Parathyroid adenoma (tissue), 2 donors: ENCODE measurements at regions not wholly inside any gene's neighbourhood (a gene's known extent, or its start where the extent isn't known, plus 50 kb on each side); places are given as distances from the start of the nearest gene placed in this dataset.

Experiments
- H2AFZ ChIP-seq: fragments of 300-600 bp; sonication (generic); one replicate; pipeline ENCODE4 v1.7.0; 2017; ENCODE audit warnings: antibody characterized with exemption, mild to moderate bottlenecking
- H3K27ac ChIP-seq: fragments of 300-600 bp; sonication (generic); one replicate; pipeline ENCODE4 v1.7.0; 2017
- H3K27me3 ChIP-seq: fragments of 300-600 bp; sonication (generic); one replicate; pipeline ENCODE4 v1.7.0; 2017; ENCODE audit warnings: low read length; ENCODE audit not compliant: control insufficient read depth, insufficient read depth
- H3K36me3 ChIP-seq: fragments of 300-600 bp; sonication (generic); one replicate; pipeline ENCODE4 v1.7.0; 2017; ENCODE audit warnings: low read length; ENCODE audit not compliant: control insufficient read depth, insufficient read depth
- H3K4me1 ChIP-seq: fragments of 300-600 bp; sonication (generic); one replicate; pipeline ENCODE4 v1.7.0; 2017; ENCODE audit warnings: control low read depth
- H3K4me2 ChIP-seq: fragments of 300-600 bp; sonication (generic); one replicate; pipeline ENCODE4 v1.7.0; 2017; ENCODE audit warnings: low read length
- H3K4me3 ChIP-seq: fragments of 300-600 bp; sonication (generic); one replicate; pipeline ENCODE4 v1.7.0; 2017; ENCODE audit warnings: low read depth, low read length
- H3K79me2 ChIP-seq: fragments of 300-600 bp; sonication (generic); one replicate; pipeline ENCODE4 v1.7.0; 2017; ENCODE audit warnings: control low read depth
- H3K9ac ChIP-seq: fragments of 300-600 bp; sonication (generic); one replicate; pipeline ENCODE4 v1.7.0; 2017; ENCODE audit warnings: mild to moderate bottlenecking
- H3K9me3 ChIP-seq: fragments of 300-600 bp; sonication (generic); one replicate; pipeline ENCODE4 v1.7.0; 2017; ENCODE audit warnings: low read length; ENCODE audit not compliant: control insufficient read depth
- CTCF ChIP-seq: fragments of 300-600 bp; sonication (generic); IDR thresholded peaks from one replicate; pipeline ENCODE4 v1.7.0; 2017; ENCODE audit warnings: antibody characterized with exemption, mild to moderate bottlenecking
- donor health status: primary hyperparathyroidism.

- H3K36me3 ChIP-seq = no peaks in the 10 kb centered on the region
- H3K9me3 ChIP-seq = no peaks in the 10 kb centered on the region
- no peak overlapping the region for H3K4me2 ChIP-seq
- H3K9ac ChIP-seq = no peak overlapping the region
- no peaks in the 10 kb centered on the region for H3K79me2 ChIP-seq
- no peak for TF ChIP-seq CTCF
- no peak overlapping the region for H2AFZ ChIP-seq
- no peaks in the 10 kb centered on the region for H3K4me1 ChIP-seq
- H3K27ac ChIP-seq = no peak overlapping the region
- H3K27me3 ChIP-seq = no peaks in the 10 kb centered on the region
- no peak overlapping the region for H3K4me3 ChIP-seq
These were observed 223.1 kb upstream of the BCOR start for GRCh38 chrX:40320819-40321218.

- Histone ChIP-seq H3K4me1 (no peaks in the 10 kb centered on the region), H3K79me2 (no peaks in the 10 kb centered on the region)
These were observed 221.0 kb upstream of the BCOR start for GRCh38 chrX:40318801-40319200.

GRCh38 chrX:40318076-40318475, 220.3 kb upstream of the BCOR start:
- Histone ChIP-seq H3K4me3 (no peak overlapping the region), H3K79me2 (no peaks in the 10 kb centered on the region), H2AFZ (no peak overlapping the region), H3K36me3 (no peaks in the 10 kb centered on the region), H3K27me3 (no peaks in the 10 kb centered on the region), H3K4me2 (no peak overlapping the region), H3K4me1 (no peaks in the 10 kb centered on the region), H3K9me3 (no peaks in the 10 kb centered on the region), H3K27ac (no peak overlapping the region), H3K9ac (no peak overlapping the region)
- no peak for TF ChIP-seq CTCF

More at GRCh38 chrX:40318801-40319200, 221.0 kb upstream of the BCOR start:
- Histone ChIP-seq H2AFZ (no peak overlapping the region), H3K4me2 (no peak overlapping the region), H3K36me3 (no peaks in the 10 kb centered on the region), H3K27ac (no peak overlapping the region), H3K9ac (no peak overlapping the region), H3K27me3 (no peaks in the 10 kb centered on the region), H3K4me3 (no peak overlapping the region), H3K9me3 (no peaks in the 10 kb centered on the region)
- no peak for TF ChIP-seq CTCF

- H3K9me3 ChIP-seq = no peaks in the 10 kb centered on the region
- TF ChIP-seq CTCF = no peak
- H3K4me1 ChIP-seq = no peaks in the 10 kb centered on the region
- H3K79me2 ChIP-seq = no peaks in the 10 kb centered on the region
- no peak overlapping the region for H3K4me3 ChIP-seq
- no peak overlapping the region for H2AFZ ChIP-seq
- H3K9ac ChIP-seq = no peak overlapping the region
- H3K27me3 ChIP-seq = no peaks in the 10 kb centered on the region
- H3K27ac ChIP-seq = no peak overlapping the region
- no peaks in the 10 kb centered on the region for H3K36me3 ChIP-seq
- H3K4me2 ChIP-seq = no peak overlapping the region
These were observed 218.7 kb upstream of the BCOR start for GRCh38 chrX:40316502-40316901.

GRCh38 chrX:40314070-40314469, 216.3 kb upstream of the BCOR start:
- no peaks in the 10 kb centered on the region for H3K27me3 ChIP-seq
- H3K79me2 ChIP-seq = no peaks in the 10 kb centered on the region
- no peak overlapping the region for H3K4me2 ChIP-seq
- no peaks in the 10 kb centered on the region for H3K4me1 ChIP-seq
- no peak overlapping the region for H3K4me3 ChIP-seq
- H2AFZ ChIP-seq = no peak overlapping the region
- no peak overlapping the region for H3K9ac ChIP-seq
- H3K36me3 ChIP-seq = no peaks in the 10 kb centered on the region
- H3K9me3 ChIP-seq = no peaks in the 10 kb centered on the region
- TF ChIP-seq CTCF = no peak
- no peak overlapping the region for H3K27ac ChIP-seq
